ENCODE measurements at regions not wholly inside any gene's neighbourhood (a gene's known extent, or its start where the extent isn't known, plus 50 kb on each side); places are given as distances from the start of the nearest gene placed in this dataset.

DNA sequence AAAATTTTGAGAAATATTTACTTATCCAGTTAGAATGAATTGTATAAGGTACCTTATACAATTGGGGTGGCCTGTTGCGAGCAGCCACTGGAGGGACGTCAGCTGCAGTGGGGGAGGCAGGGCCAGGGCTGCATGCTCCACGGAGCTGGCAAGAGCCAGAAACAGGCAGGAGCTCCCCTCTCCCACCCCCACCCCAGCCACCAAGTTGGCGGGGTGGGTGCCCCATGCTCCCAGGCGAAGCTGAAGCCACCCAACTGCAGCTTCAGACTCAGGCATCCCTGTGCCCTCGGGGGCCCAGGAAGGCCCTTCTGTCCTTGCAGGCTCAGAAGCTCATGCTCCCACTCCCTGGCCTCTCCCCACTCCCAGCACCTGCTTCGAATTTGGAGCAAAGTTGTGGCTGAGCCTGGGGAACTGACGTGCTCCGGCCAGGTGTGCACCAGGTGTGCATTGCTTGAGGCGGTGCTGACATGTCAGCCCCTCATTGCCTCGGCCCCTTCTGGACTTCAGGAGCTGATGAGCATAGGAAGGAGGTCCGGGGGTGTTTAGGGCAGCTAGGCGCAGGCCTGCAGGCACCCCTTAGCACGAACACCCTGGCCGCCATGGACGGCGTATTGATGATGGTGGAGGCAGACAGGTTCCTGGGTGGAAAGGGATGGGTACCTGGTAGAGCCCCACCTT lies 743.8 kb upstream of the GBE1 start:
- H3K4me1 ChIP-seq (ENCODE audit: control insufficient read depth, insufficient read depth, low read length): no peaks in the 10 kb centered on the region
- H3K4me3 ChIP-seq (ENCODE audit: low read length): no peak overlapping the region
- no peaks in the 10 kb centered on the region for H3K36me3 ChIP-seq (ENCODE audit: control insufficient read depth, insufficient read depth, low read length)
- H3K27me3 ChIP-seq (ENCODE audit: control insufficient read depth, insufficient read depth, low read length): no peaks in the 10 kb centered on the region
- H3K9ac ChIP-seq (ENCODE audit: low read length): no peak overlapping the region
- H3K27ac ChIP-seq (ENCODE audit: low read depth, low read length): no peak overlapping the region

DNA sequence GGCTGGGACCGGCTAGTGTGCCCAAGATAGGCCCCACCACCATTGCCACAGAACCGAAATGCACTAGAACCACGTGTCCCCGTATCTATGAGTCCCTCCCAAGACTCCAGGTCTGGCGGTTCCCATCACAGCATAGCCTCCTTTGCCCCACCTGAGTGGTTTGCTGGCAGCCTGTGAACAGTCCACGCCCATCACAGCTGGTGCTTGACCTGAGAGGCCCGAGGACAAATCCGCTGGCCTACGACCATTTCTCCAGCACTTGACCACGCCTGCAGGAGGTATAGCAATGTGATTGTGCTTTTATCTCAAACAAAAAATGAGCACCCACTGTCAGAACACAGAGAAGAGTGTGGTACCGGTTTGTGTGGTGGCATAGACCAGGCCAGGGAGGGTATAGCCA lies 736.7 kb upstream of the GBE1 start:
- Histone ChIP-seq H3K4me3 (ENCODE audit: low read length) (no peak overlapping the region), H3K27ac (ENCODE audit: low read depth, low read length) (no peak overlapping the region), H3K9ac (ENCODE audit: low read length) (no peak overlapping the region), H3K36me3 (ENCODE audit: control insufficient read depth, insufficient read depth, low read length) (no peaks in the 10 kb centered on the region), H3K4me1 (ENCODE audit: control insufficient read depth, insufficient read depth, low read length) (no peaks in the 10 kb centered on the region), H3K27me3 (ENCODE audit: control insufficient read depth, insufficient read depth, low read length) (no peaks in the 10 kb centered on the region)

DNA sequence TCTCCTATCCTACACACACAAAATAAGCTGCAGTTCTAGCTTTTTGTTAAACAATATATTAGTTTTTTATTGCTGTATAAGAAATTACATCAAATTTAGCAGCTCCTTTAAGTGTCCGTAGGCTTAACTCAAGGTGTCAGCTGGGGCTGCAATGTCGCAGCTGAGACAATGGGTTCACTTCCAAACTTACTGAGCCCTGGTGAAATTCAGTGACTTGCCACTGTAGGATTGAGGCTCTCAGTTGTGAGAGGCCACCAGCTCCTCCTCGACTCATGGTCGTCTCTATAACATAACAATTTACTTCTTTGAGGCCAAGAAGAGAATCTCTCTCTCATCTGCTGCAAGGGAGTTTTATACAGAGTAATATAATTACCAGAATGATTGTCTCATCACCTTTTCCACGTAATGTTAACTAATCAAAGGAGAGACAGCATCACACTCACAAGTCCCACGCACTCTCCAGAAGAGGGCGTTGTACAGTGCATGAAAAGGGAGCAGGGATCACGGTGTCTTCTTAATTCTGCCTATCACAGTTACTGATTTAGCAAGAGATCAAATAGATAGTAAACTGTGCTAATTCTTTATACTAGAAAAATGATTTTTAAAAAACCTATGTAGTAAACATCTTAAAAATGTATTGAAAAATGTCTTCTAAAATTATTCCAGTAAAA lies 735.6 kb upstream of the GBE1 start:
- Histone ChIP-seq H3K9ac (ENCODE audit: low read length) (no peak overlapping the region), H3K4me1 (ENCODE audit: control insufficient read depth, insufficient read depth, low read length) (no peaks in the 10 kb centered on the region), H3K36me3 (ENCODE audit: control insufficient read depth, insufficient read depth, low read length) (no peaks in the 10 kb centered on the region), H3K27ac (ENCODE audit: low read depth, low read length) (no peak overlapping the region), H3K27me3 (ENCODE audit: control insufficient read depth, insufficient read depth, low read length) (no peaks in the 10 kb centered on the region), H3K4me3 (ENCODE audit: low read length) (no peak overlapping the region)

DNA sequence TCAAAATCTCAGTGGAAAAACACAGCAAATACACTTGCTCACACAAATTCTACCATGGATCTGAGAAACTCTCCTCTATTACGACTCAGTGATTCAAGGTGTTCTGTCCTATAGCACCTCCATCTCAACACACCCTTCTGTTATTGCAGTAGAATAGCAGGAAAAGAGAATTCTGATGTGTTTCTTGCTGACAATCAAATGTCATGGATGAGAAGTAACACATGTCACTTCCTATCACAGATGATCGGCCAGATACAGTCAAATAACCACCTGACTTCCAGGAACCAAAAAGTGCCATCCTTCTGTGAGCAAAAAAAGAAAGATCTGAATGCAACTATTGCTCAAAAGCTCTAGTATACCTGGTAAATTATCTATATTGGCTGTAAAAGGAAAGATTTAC lies 734.2 kb upstream of the GBE1 start:
- Histone ChIP-seq H3K36me3 (ENCODE audit: control insufficient read depth, insufficient read depth, low read length) (no peaks in the 10 kb centered on the region), H3K4me1 (ENCODE audit: control insufficient read depth, insufficient read depth, low read length) (no peaks in the 10 kb centered on the region), H3K9ac (ENCODE audit: low read length) (no peak overlapping the region), H3K27me3 (ENCODE audit: control insufficient read depth, insufficient read depth, low read length) (no peaks in the 10 kb centered on the region), H3K4me3 (ENCODE audit: low read length) (no peak overlapping the region), H3K27ac (ENCODE audit: low read depth, low read length) (no peak overlapping the region)

DNA sequence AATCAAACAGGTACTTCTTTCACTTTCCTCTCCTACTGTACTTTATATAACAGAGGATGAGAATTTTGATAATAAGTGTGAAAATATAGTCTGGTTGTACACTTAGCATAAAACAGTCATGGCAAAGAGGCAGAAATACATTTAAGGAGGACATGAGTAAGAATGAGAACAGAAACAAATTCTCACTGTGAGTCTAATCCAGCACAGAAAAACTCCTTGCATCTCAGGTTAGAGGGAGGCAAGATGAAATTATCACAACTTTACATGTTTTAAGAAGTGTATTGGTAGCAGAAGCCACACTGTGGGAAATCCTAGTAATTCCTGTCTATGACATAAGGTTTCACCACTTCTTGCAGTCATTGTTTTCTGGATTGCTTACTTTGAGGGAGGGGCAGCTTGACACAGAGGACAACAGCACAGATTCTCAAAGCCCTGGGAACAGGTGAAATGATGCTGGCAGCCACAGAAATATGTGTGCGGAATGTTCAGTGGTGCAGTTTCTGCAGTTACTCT lies 733.6 kb upstream of the GBE1 start:
- no peak overlapping the region for H3K27ac ChIP-seq (ENCODE audit: low read depth, low read length)
- no peaks in the 10 kb centered on the region for H3K4me1 ChIP-seq (ENCODE audit: control insufficient read depth, insufficient read depth, low read length)
- no peaks in the 10 kb centered on the region for H3K36me3 ChIP-seq (ENCODE audit: control insufficient read depth, insufficient read depth, low read length)
- H3K9ac ChIP-seq (ENCODE audit: low read length): no peak overlapping the region
- H3K27me3 ChIP-seq (ENCODE audit: control insufficient read depth, insufficient read depth, low read length): no peaks in the 10 kb centered on the region
- no peak overlapping the region for H3K4me3 ChIP-seq (ENCODE audit: low read length)

DNA sequence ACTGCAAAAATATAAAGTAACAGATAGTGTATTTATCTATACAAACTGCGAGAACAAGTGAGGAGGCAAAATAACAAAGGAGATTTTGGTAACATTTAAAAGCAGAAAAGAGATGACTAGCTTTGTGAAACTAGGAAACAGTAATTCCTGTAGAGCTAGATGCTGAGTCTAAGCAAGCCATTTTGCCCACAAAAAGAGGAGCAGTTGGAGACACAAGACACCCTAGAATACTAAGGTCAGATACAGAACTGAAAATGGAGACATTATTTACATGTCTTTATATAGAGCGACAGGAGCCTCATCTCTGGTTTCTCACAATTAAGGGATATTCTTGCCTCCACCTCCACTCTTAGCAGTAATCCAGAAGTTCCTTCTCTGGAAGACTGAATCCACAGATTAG lies 732.4 kb upstream of the GBE1 start:
- Histone ChIP-seq H3K27ac (ENCODE audit: low read depth, low read length) (no peak overlapping the region), H3K9ac (ENCODE audit: low read length) (no peak overlapping the region), H3K36me3 (ENCODE audit: control insufficient read depth, insufficient read depth, low read length) (no peaks in the 10 kb centered on the region), H3K27me3 (ENCODE audit: control insufficient read depth, insufficient read depth, low read length) (no peaks in the 10 kb centered on the region), H3K4me1 (ENCODE audit: control insufficient read depth, insufficient read depth, low read length) (no peaks in the 10 kb centered on the region), H3K4me3 (ENCODE audit: low read length) (no peak overlapping the region)

DNA sequence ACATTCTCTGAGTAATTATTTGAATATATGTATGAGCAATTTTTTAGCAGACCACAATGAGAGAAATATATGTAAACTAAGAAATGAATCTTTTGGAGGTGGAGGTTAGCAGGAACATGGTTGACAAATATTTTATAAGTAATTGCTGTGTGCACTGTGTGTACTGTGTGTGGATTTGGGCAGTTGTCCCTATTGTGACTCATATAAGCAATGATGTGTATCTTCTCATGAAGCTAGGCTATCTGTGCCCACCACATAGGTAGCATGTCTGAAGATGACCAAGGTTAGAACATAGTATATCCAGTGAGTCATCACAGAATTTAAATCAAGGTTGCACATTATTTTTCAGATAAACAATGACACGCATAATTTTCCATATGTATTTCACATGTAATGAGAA lies 713.9 kb upstream of the GBE1 start:
- Histone ChIP-seq H3K9ac (ENCODE audit: low read length) (no peak overlapping the region), H3K4me1 (ENCODE audit: control insufficient read depth, insufficient read depth, low read length) (no peaks in the 10 kb centered on the region), H3K27me3 (ENCODE audit: control insufficient read depth, insufficient read depth, low read length) (no peaks in the 10 kb centered on the region), H3K36me3 (ENCODE audit: control insufficient read depth, insufficient read depth, low read length) (no peaks in the 10 kb centered on the region), H3K27ac (ENCODE audit: low read depth, low read length) (no peak overlapping the region), H3K4me3 (ENCODE audit: low read length) (no peak overlapping the region)

DNA sequence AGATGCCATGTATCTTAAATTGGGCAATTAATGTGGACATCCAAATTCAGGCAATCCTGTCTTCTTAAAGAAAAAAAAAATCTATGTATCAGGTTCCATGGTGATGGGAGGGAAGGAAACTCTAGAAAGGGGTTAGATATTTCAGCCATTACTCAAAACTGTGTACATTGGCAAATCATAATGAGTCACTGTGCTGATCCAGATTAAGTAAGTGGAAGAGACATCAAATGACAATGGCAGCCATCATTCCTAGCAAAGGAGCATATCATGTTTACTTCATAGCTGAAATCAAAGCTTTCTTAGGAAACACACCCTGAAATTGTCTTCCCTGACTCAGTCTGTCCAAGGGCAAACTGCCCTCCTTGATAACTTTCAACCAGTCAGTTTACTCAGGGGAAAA lies 713.3 kb upstream of the GBE1 start:
- no peak overlapping the region for H3K27ac ChIP-seq (ENCODE audit: low read depth, low read length)
- no peaks in the 10 kb centered on the region for H3K36me3 ChIP-seq (ENCODE audit: control insufficient read depth, insufficient read depth, low read length)
- H3K27me3 ChIP-seq (ENCODE audit: control insufficient read depth, insufficient read depth, low read length): no peaks in the 10 kb centered on the region
- H3K4me3 ChIP-seq (ENCODE audit: low read length): no peak overlapping the region
- no peak overlapping the region for H3K9ac ChIP-seq (ENCODE audit: low read length)
- no peaks in the 10 kb centered on the region for H3K4me1 ChIP-seq (ENCODE audit: control insufficient read depth, insufficient read depth, low read length)

DNA sequence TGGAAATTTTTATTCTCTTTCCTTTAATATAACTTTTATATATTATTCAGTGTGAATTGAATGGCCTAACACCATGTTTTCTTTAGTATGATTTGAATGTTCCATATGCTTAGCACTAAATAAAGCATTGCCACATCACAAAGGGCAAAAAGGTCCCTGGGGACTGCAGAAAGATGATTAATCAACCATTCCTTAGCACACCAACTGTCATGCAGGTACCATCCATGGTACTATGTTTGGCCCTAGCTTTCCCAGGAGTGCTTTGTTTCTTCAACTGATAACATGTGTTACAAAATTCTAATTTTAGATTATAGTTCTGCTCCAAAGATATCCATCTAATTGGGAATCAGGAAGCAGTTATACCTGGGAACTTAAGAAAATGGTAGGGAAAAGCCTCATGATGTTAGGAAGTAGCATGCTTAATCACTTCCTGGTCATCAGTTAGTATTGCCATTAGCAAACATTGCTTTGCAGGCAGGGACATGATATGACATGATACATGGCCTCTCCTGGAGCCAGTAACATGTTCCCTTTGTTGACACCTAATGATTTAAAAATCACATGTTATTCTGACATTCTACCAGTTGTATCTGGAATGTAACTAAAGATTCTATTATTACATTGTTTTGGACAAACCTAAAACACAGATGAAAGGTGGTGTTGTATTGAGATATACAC lies 712.6 kb upstream of the GBE1 start:
- no peak overlapping the region for H3K4me3 ChIP-seq (ENCODE audit: low read length)
- H3K27me3 ChIP-seq (ENCODE audit: control insufficient read depth, insufficient read depth, low read length): no peaks in the 10 kb centered on the region
- no peaks in the 10 kb centered on the region for H3K4me1 ChIP-seq (ENCODE audit: control insufficient read depth, insufficient read depth, low read length)
- H3K27ac ChIP-seq (ENCODE audit: low read depth, low read length): no peak overlapping the region
- no peaks in the 10 kb centered on the region for H3K36me3 ChIP-seq (ENCODE audit: control insufficient read depth, insufficient read depth, low read length)
- H3K9ac ChIP-seq (ENCODE audit: low read length): no peak overlapping the region

DNA sequence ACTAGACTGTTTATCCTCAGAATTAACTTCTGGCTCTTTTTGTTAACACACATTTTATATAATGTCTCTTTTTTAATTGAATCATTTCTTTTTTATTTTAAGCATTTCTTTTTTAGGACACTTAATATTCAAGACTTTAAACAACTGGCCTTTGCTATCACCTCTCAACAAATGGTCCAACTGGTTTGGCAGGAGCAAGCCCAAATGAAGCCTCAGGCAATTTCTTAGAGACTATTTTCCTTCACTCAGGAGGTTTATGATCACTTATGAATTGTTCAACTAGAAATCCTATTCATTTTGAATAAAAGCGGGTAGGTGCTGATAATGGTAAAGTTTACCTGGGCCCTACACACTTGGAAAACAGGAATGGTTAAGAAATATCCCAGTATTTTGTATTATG lies 705.6 kb upstream of the GBE1 start:
- Histone ChIP-seq H3K4me1 (ENCODE audit: control insufficient read depth, insufficient read depth, low read length) (no peaks in the 10 kb centered on the region), H3K27me3 (ENCODE audit: control insufficient read depth, insufficient read depth, low read length) (no peaks in the 10 kb centered on the region), H3K4me3 (ENCODE audit: low read length) (no peak overlapping the region), H3K36me3 (ENCODE audit: control insufficient read depth, insufficient read depth, low read length) (no peaks in the 10 kb centered on the region), H3K27ac (ENCODE audit: low read depth, low read length) (no peak overlapping the region), H3K9ac (ENCODE audit: low read length) (no peak overlapping the region)

DNA sequence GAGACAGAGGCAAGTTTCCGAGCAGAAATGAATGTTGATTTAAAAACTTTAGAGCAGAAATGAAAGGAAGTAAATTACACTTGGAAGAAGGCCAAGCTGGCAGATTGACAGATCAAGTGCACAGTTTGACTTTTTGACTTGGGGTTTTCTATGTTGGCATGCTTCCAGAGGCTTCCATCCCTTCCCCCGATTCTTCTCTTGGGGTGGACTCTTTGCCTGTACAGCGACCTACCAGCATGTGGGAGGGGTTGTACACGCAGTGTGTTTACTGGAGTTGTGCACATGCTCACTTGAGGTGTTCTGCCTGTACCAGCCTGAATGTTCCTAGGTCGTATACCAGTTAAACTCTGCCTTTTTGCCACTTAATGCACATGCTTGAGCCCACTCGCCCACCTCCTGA lies 701.5 kb upstream of the GBE1 start:
- Histone ChIP-seq H3K27me3 (ENCODE audit: control insufficient read depth, insufficient read depth, low read length) (no peaks in the 10 kb centered on the region), H3K36me3 (ENCODE audit: control insufficient read depth, insufficient read depth, low read length) (no peaks in the 10 kb centered on the region), H3K4me3 (ENCODE audit: low read length) (no peak overlapping the region), H3K4me1 (ENCODE audit: control insufficient read depth, insufficient read depth, low read length) (no peaks in the 10 kb centered on the region), H3K9ac (ENCODE audit: low read length) (no peak overlapping the region), H3K27ac (ENCODE audit: low read depth, low read length) (no peak overlapping the region)

DNA sequence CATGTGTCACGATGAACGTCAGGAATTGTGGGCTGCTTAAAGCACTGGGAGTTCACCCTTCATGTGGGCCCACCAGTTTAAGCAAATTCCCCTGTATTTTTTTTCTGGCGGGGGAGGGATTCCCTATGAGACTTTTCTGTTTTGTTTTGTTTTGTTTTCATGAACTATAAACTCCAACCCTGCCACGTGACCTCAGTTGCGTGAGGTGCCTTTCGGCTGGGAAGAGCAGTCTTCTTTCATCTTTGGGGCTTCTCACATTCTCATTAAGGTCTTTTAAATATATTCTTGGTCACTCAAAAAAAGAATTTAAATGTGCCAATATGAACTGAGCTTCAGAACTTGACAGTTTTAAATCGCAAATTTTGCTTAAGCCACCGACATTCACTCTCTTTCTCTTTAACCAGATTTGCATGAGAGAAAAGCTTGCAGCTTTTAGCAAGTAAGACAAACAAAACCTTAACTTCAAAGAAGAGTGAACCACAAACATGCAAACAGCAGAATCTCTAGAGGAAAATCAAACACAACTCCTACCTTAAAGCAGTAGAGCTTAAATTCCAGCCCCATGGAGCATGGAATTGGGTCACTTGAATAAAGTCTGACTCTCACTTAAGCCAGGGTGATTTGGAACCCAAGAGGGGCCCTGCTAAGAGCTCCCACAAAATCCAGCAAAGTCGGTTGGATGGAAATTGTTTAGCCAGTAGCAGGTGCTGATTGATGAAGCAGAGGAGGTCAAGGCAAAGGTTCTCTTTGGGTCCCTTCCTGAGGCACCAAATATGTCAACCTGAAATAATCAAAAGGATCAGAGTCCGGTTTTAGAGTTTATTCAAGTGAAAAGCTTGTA lies 699.8 kb upstream of the GBE1 start:
- Histone ChIP-seq H3K27me3 (ENCODE audit: control insufficient read depth, insufficient read depth, low read length) (no peaks in the 10 kb centered on the region), H3K4me1 (ENCODE audit: control insufficient read depth, insufficient read depth, low read length) (no peaks in the 10 kb centered on the region)

More for the DNA sequence above, 699.8 kb upstream of the GBE1 start:
- no peak overlapping the region for H3K4me3 ChIP-seq (ENCODE audit: low read length)
- no peak overlapping the region for H3K9ac ChIP-seq (ENCODE audit: low read length)
- H3K27ac ChIP-seq (ENCODE audit: low read depth, low read length): no peak overlapping the region
- no peaks in the 10 kb centered on the region for H3K36me3 ChIP-seq (ENCODE audit: control insufficient read depth, insufficient read depth, low read length)
